ENCODE measurements at regions not wholly inside any gene's neighbourhood (a gene's known extent, or its start where the extent isn't known, plus 50 kb on each side); places are given as distances from the start of the nearest gene placed in this dataset.

DNA sequence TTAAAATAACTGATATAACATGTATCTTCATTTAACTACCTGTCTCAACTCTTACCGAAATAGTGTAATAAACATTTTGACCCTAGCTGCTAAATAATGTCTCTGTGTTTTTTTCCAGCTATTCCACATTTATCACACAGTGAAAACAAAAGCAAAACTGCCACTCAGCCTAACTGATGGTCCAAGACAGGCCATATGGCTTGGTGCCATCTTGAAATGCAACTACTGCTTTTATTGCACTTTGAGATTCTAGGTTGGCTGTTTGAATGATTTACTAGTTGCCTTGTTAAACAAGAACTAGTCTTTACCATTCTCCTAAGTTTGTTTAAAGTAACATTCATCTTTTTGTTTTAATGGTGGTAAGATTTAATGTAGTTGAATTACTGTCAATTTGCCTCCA, 739.8 kb downstream of the TFAP2A start:
- CTCF ChIA-PET, result no interaction called here
- intact Hi-C loops (cut with micrococcal nuclease) (no loop called here), dilution Hi-C loops (cut with MboI; ENCODE audit: extremely low pct_ligation_motif_present, low sequenced_read_pairs) (no loop called here)
- Histone ChIP-seq H3K36me3 (ENCODE audit: control insufficient read depth in 2 of 2, extremely low read depth in 1 of 2, insufficient read depth in 2 of 2, low read length in 2 of 2) (no peaks in the 10 kb centered on the region), H3K4me1 (ENCODE audit: control insufficient read depth, extremely low read depth, insufficient read depth, low read length) (no peaks in the 10 kb centered on the region), H2AFZ (ENCODE audit: low read depth, low read length) (no peak overlapping the region), H4K20me1 (replicated peaks; ENCODE audit: control insufficient read depth, extremely low read depth, insufficient read depth, low read length) (no peaks in the 10 kb centered on the region), H3K79me2 (ENCODE audit: control insufficient read depth, insufficient read depth, low read length) (no peaks in the 10 kb centered on the region), H3K9me1 (replicated peaks; ENCODE audit: control insufficient read depth, extremely low read depth, insufficient read depth, low read length) (no peaks in the 10 kb centered on the region), H3K27ac (ENCODE audit: insufficient read depth, low read depth, low read length) (no peak overlapping the region), H3K9ac (replicated peaks; ENCODE audit: extremely low read depth, insufficient read depth, low read length) (no peak overlapping the region), H3K27me3 (ENCODE audit: control insufficient read depth in 2 of 2, insufficient read depth in 2 of 2, low read length in 2 of 2) (no peaks in the 10 kb centered on the region), H3K9me3 (replicated peaks; ENCODE audit: control insufficient read depth, insufficient read depth, low read length) (no peaks in the 10 kb centered on the region), H3K4me3 (replicated peaks in 1 of 3; ENCODE audit: insufficient read depth in 1 of 3, low read depth in 1 of 3, low read length in 3 of 3) (no peak overlapping the region), H3K4me2 (ENCODE audit: insufficient read depth, low read length) (no peak overlapping the region)
- POLR2A ChIA-PET, result no interaction called here
- no peak for TF ChIP-seq EZH2 (IDR thresholded peaks at IDR 0.05; ENCODE audit: borderline replicate concordance, low read depth, low read length, severe bottlenecking)
- TF ChIP-seq JUN (IDR thresholded peaks at IDR 0.05; ENCODE audit: borderline replicate concordance, insufficient read depth, insufficient read length, low read depth), result no peak
- TF ChIP-seq POLR2AphosphoS5 (IDR thresholded peaks at IDR 0.05; ENCODE audit: insufficient read depth, low read depth, low read length), result no peak
- no peak for TF ChIP-seq CTCF (IDR thresholded peaks at IDR 0.05; ENCODE audit: extremely low read depth in 1 of 2, insufficient read depth in 1 of 2, low read depth in 1 of 2, low read length in 2 of 2)
- TF ChIP-seq FOS (IDR thresholded peaks at IDR 0.05; ENCODE audit: borderline replicate concordance, insufficient read depth, low read length), result no peak
- TF ChIP-seq GATA2 (IDR thresholded peaks at IDR 0.05; ENCODE audit: insufficient read depth, insufficient read length, low read depth, low read length), result no peak
- no peak for TF ChIP-seq MYC (IDR thresholded peaks at IDR 0.05; ENCODE audit: low read depth, low read length)
- no peak for TF ChIP-seq MAX (IDR thresholded peaks at IDR 0.05; ENCODE audit: insufficient read depth, insufficient read length)
- no peak for TF ChIP-seq POLR2A (IDR thresholded peaks at IDR 0.05; ENCODE audit: low read depth, low read length)
- no peak for DNase-seq (ENCODE audit: low read depth, low spot score)
- FAIRE-seq, result no peak
- no TSS peak for BruUV-seq (replicated peaks)
